Hematopoietic multipotent progenitor cell (in vitro differentiated cells): ENCODE measurements at regions not wholly inside any gene's neighbourhood (a gene's known extent, or its start where the extent isn't known, plus 50 kb on each side); places are given as distances from the start of the nearest gene placed in this dataset.

Experiments
- DNase-seq, 3 donors: peaks; one replicate each; pipeline ENCODE4 v3.0.0-alpha.2; 2011 to 2015; ENCODE audit warnings: low read depth in 2 of 3, low spot score in 2 of 3

GRCh38 chr13:105448811-105449210 is 1086.7 kb downstream of the EFNB2 start:
- peak in 1 of 3 donors; percentile 34 for DNase-seq

GRCh38 chr13:105446197-105446596 is 1089.3 kb downstream of the EFNB2 start:
- DNase-seq: no peak

GRCh38 chr13:105445796-105446195 is 1089.7 kb downstream of the EFNB2 start:
- peak in 1 of 3 donors; percentile 26 for DNase-seq

- DNase-seq: peak in 2 of 3 donors; percentile 18 to 65
Measured at GRCh38 chr13:105442949-105443699, 1092.3 kb downstream of the EFNB2 start.

- no peak for DNase-seq
Measured at GRCh38 chr13:105442040-105442439, 1093.4 kb downstream of the EFNB2 start.

GRCh38 chr13:105441051-105441750 is 1094.3 kb downstream of the EFNB2 start:
- DNase-seq: peak in 1 of 3 donors; percentile 22

GRCh38 chr13:105436943-105437342 is 1098.5 kb downstream of the EFNB2 start:
- DNase-seq: peak in 2 of 3 donors; percentile 22 to 46

GRCh38 chr13:105432438-105432837 is 1103.0 kb downstream of the EFNB2 start:
- no peak for DNase-seq

GRCh38 chr13:105428811-105429210 is 1106.7 kb downstream of the EFNB2 start:
- DNase-seq: no peak

GRCh38 chr13:105426441-105426840 is 1109.0 kb downstream of the EFNB2 start:
- DNase-seq: no peak

GRCh38 chr13:105414639-105415038 is 1120.8 kb downstream of the EFNB2 start:
- DNase-seq: no peak

- no peak for DNase-seq
Measured at GRCh38 chr13:105412171-105412570, 1123.3 kb downstream of the EFNB2 start.

GRCh38 chr13:105410602-105411001 is 1124.9 kb downstream of the EFNB2 start:
- DNase-seq: peak in 2 of 3 donors; percentile 12 to 58

GRCh38 chr13:105406551-105406950 is 1128.9 kb downstream of the EFNB2 start:
- peak in 1 of 3 donors; percentile 1 for DNase-seq

- no peak for DNase-seq
Measured at GRCh38 chr13:105403086-105403485, 1132.4 kb downstream of the EFNB2 start.

GRCh38 chr13:105395041-105395440 is 1140.4 kb downstream of the EFNB2 start:
- DNase-seq: no peak

- no peak for DNase-seq
Measured at GRCh38 chr13:105389373-105389772, 1146.1 kb downstream of the EFNB2 start.

- DNase-seq: no peak
Measured at GRCh38 chr13:105377452-105377851, 1158.0 kb downstream of the EFNB2 start.

GRCh38 chr13:105370011-105370650 is 1165.3 kb downstream of the EFNB2 start:
- DNase-seq: no peak

GRCh38 chr13:105368781-105369180 is 1166.7 kb downstream of the EFNB2 start:
- DNase-seq: no peak

- DNase-seq: peak in 1 of 3 donors; percentile 24
Measured at GRCh38 chr13:105365831-105366230, 1169.6 kb downstream of the EFNB2 start.
